Panc1 (cell line): ENCODE measurements at regions not wholly inside any gene's neighbourhood (a gene's known extent, or its start where the extent isn't known, plus 50 kb on each side); places are given as distances from the start of the nearest gene placed in this dataset.

Experiments
- POLR2AphosphoS5 ChIP-seq: IDR thresholded peaks from 2 replicates; pipeline ENCODE4 v1.6.1; 2012; ENCODE audit warnings: mild to moderate bottlenecking, low read depth, low read length, moderate library complexity
- TF ChIP-seq, protein P1 (sequence below): fragments of 450-650 bp; IDR thresholded peaks from 2 replicates; pipeline ENCODE4 v1.5.1; 2017; ENCODE audit warnings: mild to moderate bottlenecking

DNA sequence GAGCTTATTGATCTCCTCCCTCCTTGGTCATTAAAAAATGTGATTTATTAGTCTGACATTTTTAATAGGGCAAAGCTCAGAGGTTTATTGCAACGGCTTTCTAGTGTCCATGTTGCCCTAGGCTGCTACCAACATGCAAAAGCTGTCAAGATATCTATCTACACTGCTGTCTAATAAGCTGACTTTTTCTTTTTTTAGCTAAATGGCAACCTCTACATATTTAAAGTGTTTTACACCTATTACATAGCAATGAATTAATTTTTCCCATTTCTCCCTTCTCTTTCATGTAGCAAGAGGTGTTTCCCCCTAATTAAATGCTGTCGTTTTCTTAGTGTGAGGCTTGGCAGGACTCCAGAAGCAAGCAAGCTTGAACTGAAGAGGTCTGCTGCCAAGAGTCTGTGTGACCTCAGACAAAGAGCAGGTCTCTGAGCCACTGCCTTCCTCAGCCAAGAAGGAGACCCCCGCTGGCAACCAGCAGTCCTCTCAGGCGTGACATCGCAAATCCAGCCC is 79.4 kb downstream of the GAS1 start:
- TF ChIP-seq, protein P1, sequence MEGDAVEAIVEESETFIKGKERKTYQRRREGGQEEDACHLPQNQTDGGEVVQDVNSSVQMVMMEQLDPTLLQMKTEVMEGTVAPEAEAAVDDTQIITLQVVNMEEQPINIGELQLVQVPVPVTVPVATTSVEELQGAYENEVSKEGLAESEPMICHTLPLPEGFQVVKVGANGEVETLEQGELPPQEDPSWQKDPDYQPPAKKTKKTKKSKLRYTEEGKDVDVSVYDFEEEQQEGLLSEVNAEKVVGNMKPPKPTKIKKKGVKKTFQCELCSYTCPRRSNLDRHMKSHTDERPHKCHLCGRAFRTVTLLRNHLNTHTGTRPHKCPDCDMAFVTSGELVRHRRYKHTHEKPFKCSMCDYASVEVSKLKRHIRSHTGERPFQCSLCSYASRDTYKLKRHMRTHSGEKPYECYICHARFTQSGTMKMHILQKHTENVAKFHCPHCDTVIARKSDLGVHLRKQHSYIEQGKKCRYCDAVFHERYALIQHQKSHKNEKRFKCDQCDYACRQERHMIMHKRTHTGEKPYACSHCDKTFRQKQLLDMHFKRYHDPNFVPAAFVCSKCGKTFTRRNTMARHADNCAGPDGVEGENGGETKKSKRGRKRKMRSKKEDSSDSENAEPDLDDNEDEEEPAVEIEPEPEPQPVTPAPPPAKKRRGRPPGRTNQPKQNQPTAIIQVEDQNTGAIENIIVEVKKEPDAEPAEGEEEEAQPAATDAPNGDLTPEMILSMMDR: no peak
- no peak for TF ChIP-seq POLR2AphosphoS5
